SK-N-MC (cell line): ENCODE measurements at regions not wholly inside any gene's neighbourhood (a gene's known extent, or its start where the extent isn't known, plus 50 kb on each side); places are given as distances from the start of the nearest gene placed in this dataset.
"Not testable (repeated sequence)": the region's sequence is repeated elsewhere in the genome, so short reads cannot be mapped to it uniquely, and the experiment has no call there.

Experiments
- DNase-seq: peaks from one replicate; pipeline ENCODE4 v3.0.0-alpha.2; 2011; ENCODE audit warnings: low read depth, low spot score
- H3K27ac ChIP-seq: fragments of 200-600 bp; sonication (generic); 2 replicates; pipeline ENCODE4 v1.5.1; 2016; ENCODE audit warnings: mixed run types
- H3K36me3 ChIP-seq: fragments of 200-600 bp; sonication (generic); 2 replicates; pipeline ENCODE4 v1.6.1; 2017; ENCODE audit warnings: antibody characterized with exemption, low read length, mixed read lengths; ENCODE audit not compliant: insufficient read depth
- H3K4me3 ChIP-seq: fragments of 200-600 bp; sonication (generic); 2 replicates; pipeline ENCODE4 v1.5.1; 2016
- H3K9ac ChIP-seq: fragments of 200-600 bp; sonication (generic); 2 replicates; pipeline ENCODE4 v1.8.0; 2017; ENCODE audit warnings: mixed run types, mixed read lengths; ENCODE audit not compliant: insufficient read length
- H3K9me3 ChIP-seq: fragments of 200-600 bp; sonication (generic); 2 replicates; pipeline ENCODE4 v1.6.1; 2017; ENCODE audit warnings: low read depth, mild to moderate bottlenecking, antibody characterized with exemption, low read length, moderate library complexity, mixed read lengths
- EZH2 ChIP-seq: fragments of 200-600 bp; sonication (generic); IDR thresholded peaks from one replicate; pipeline ENCODE4 v1.6.1; 2017; ENCODE audit warnings: antibody characterized with exemption
- FOXP2 ChIP-seq: optimal IDR thresholded peaks from 2 replicates; pipeline ENCODE3; 2011; ENCODE audit warnings: mild to moderate bottlenecking, moderate library complexity; ENCODE audit not compliant: insufficient read depth; ENCODE audit errors: extremely low read length, control extremely low read depth
- POLR2AphosphoS5 ChIP-seq: IDR thresholded peaks from 2 replicates; pipeline ENCODE4 v1.6.1; 2012; ENCODE audit warnings: mild to moderate bottlenecking, low read depth, low read length, borderline replicate concordance

- Histone ChIP-seq H3K4me3 (no peak overlapping the region), H3K36me3 (no peaks in the 10 kb centered on the region), H3K9ac (no peak overlapping the region), H3K9me3 (no peaks in the 10 kb centered on the region), H3K27ac (no peak overlapping the region)
- no peak for DNase-seq
- TF ChIP-seq FOXP2 (no peak), EZH2 (no peak), POLR2AphosphoS5 (no peak)
Measured at GRCh38 chr3:71930056-71930991, 145.4 kb upstream of the PROK2 start.

GRCh38 chr3:71928212-71928611, 143.3 kb upstream of the PROK2 start:
- Histone ChIP-seq H3K9ac (no peak overlapping the region), H3K4me3 (no peak overlapping the region), H3K9me3 (no peaks in the 10 kb centered on the region), H3K27ac (no peak overlapping the region), H3K36me3 (no peaks in the 10 kb centered on the region)
- no peak for DNase-seq
- TF ChIP-seq EZH2 (no peak), FOXP2 (no peak), POLR2AphosphoS5 (no peak)

GRCh38 chr3:71927505-71928066, 142.6 kb upstream of the PROK2 start:
- DNase-seq, result no peak
- no peaks in the 10 kb centered on the region for H3K36me3 ChIP-seq
- no peak overlapping the region for H3K9ac ChIP-seq
- H3K9me3 ChIP-seq, result no peaks in the 10 kb centered on the region
- no peak overlapping the region for H3K4me3 ChIP-seq
- no peak for TF ChIP-seq EZH2
- no peak for TF ChIP-seq POLR2AphosphoS5
- no peak for TF ChIP-seq FOXP2
- no peak overlapping the region for H3K27ac ChIP-seq

- no peak for DNase-seq
- TF ChIP-seq FOXP2 (no peak), EZH2 (no peak), POLR2AphosphoS5 (no peak)
- Histone ChIP-seq H3K9ac (no peak overlapping the region), H3K4me3 (no peak overlapping the region), H3K9me3 (no peaks in the 10 kb centered on the region), H3K36me3 (no peaks in the 10 kb centered on the region), H3K27ac (no peak overlapping the region)
Measured at GRCh38 chr3:71926616-71927015, 141.7 kb upstream of the PROK2 start.

GRCh38 chr3:71926262-71926600, 141.3 kb upstream of the PROK2 start:
- Histone ChIP-seq H3K9ac (no peak overlapping the region), H3K36me3 (no peaks in the 10 kb centered on the region), H3K9me3 (no peaks in the 10 kb centered on the region), H3K4me3 (no peak overlapping the region), H3K27ac (no peak overlapping the region)
- TF ChIP-seq FOXP2 (no peak), POLR2AphosphoS5 (no peak), EZH2 (no peak)
- DNase-seq, result no peak

- not testable (repeated sequence) for H3K36me3 ChIP-seq, H3K27ac ChIP-seq, H3K9me3 ChIP-seq, H3K9ac ChIP-seq, DNase-seq, H3K4me3 ChIP-seq
Measured at GRCh38 chr3:71925511-71926261, 140.7 kb upstream of the PROK2 start.

- Histone ChIP-seq H3K36me3 (no peaks in the 10 kb centered on the region), H3K4me3 (no peak overlapping the region), H3K9ac (no peak overlapping the region), H3K27ac (no peak overlapping the region), H3K9me3 (no peaks in the 10 kb centered on the region)
- no peak for DNase-seq
- TF ChIP-seq FOXP2 (no peak), EZH2 (no peak), POLR2AphosphoS5 (no peak)
Measured at GRCh38 chr3:71924721-71925120, 139.8 kb upstream of the PROK2 start.

GRCh38 chr3:71921036-71921435, 136.1 kb upstream of the PROK2 start:
- H3K9ac ChIP-seq, result no peak overlapping the region
- no peak overlapping the region for H3K27ac ChIP-seq
- DNase-seq, result no peak
- H3K36me3 ChIP-seq, result no peaks in the 10 kb centered on the region
- H3K4me3 ChIP-seq, result no peak overlapping the region
- H3K9me3 ChIP-seq, result no peaks in the 10 kb centered on the region
- TF ChIP-seq POLR2AphosphoS5, result no peak
- TF ChIP-seq EZH2, result no peak
- no peak for TF ChIP-seq FOXP2

GRCh38 chr3:71919572-71919971, 134.6 kb upstream of the PROK2 start:
- H3K9ac ChIP-seq, result no peak overlapping the region
- H3K27ac ChIP-seq, result no peak overlapping the region
- DNase-seq, result no peak
- H3K9me3 ChIP-seq, result no peaks in the 10 kb centered on the region
- no peak overlapping the region for H3K4me3 ChIP-seq
- no peaks in the 10 kb centered on the region for H3K36me3 ChIP-seq
- no peak for TF ChIP-seq POLR2AphosphoS5
- no peak for TF ChIP-seq FOXP2
- TF ChIP-seq EZH2, result no peak
